Progenitor cell of endocrine pancreas (in vitro differentiated cells): ENCODE measurements at regions not wholly inside any gene's neighbourhood (a gene's known extent, or its start where the extent isn't known, plus 50 kb on each side); places are given as distances from the start of the nearest gene placed in this dataset.
"Not testable (repeated sequence)": the region's sequence is repeated elsewhere in the genome, so short reads cannot be mapped to it uniquely, and the experiment has no call there.

Experiments used
- DNase-seq: peaks from one replicate; pipeline ENCODE4 v3.0.0; 2021; ENCODE audit warnings: low spot score; ENCODE audit not compliant: unreplicated experiment
- H3K27ac Mint-ChIP-seq: 2 replicates; pipeline ENCODE4 v1.8.0; 2021; ENCODE audit warnings: mild to moderate bottlenecking, moderate library complexity, mixed read lengths
- H3K27me3 Mint-ChIP-seq: 2 replicates; pipeline ENCODE4 v1.8.0; 2021; ENCODE audit warnings: mixed read lengths
- H3K36me3 Mint-ChIP-seq: 2 replicates; pipeline ENCODE4 v1.8.0; 2022; ENCODE audit warnings: mixed read lengths; ENCODE audit not compliant: insufficient read depth
- H3K4me1 Mint-ChIP-seq: 2 replicates; pipeline ENCODE4 v1.8.0; 2021; ENCODE audit warnings: low read depth, mixed read lengths
- H3K4me3 Mint-ChIP-seq: 2 replicates; pipeline ENCODE4 v1.8.0; 2021; ENCODE audit warnings: low read depth, mild to moderate bottlenecking, moderate library complexity, mixed read lengths
- H3K9me3 Mint-ChIP-seq: 2 replicates; pipeline ENCODE4 v1.8.0; 2021; ENCODE audit warnings: low read depth, mixed read lengths
- TF ChIP-seq, protein P1 (sequence below): fragments of 200-600 bp; sonication (generic); IDR thresholded peaks from one replicate; pipeline ENCODE4 v1.5.0; 2021; ENCODE audit warnings: antibody characterized with exemption, mild to moderate bottlenecking; ENCODE audit not compliant: unreplicated experiment

DNA sequence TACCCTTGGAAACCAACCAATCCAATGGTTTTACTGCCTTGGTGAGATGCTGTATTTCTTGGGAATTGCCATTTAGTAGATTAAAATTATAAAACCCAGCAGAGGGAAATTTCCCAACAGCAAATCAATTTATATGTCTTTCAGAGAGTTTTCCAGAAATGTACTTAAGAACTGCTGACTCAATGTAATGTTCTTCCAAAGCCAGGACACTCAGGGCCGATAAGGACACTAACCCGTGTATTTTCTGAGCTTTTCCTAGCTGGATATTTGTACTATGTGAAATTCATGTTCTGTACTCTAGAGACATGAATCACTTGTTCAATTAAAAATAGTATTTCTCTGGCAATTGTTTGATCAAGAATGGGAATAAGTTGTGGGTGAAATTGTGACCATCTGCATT, 121.4 kb downstream of the KCNJ2 start:
- no peak for DNase-seq
- no peaks in the 10 kb centered on the region for H3K4me1 Mint-ChIP-seq
- H3K4me3 Mint-ChIP-seq: no peak overlapping the region
- no peak overlapping the region for H3K27ac Mint-ChIP-seq
- TF ChIP-seq, protein P1, sequence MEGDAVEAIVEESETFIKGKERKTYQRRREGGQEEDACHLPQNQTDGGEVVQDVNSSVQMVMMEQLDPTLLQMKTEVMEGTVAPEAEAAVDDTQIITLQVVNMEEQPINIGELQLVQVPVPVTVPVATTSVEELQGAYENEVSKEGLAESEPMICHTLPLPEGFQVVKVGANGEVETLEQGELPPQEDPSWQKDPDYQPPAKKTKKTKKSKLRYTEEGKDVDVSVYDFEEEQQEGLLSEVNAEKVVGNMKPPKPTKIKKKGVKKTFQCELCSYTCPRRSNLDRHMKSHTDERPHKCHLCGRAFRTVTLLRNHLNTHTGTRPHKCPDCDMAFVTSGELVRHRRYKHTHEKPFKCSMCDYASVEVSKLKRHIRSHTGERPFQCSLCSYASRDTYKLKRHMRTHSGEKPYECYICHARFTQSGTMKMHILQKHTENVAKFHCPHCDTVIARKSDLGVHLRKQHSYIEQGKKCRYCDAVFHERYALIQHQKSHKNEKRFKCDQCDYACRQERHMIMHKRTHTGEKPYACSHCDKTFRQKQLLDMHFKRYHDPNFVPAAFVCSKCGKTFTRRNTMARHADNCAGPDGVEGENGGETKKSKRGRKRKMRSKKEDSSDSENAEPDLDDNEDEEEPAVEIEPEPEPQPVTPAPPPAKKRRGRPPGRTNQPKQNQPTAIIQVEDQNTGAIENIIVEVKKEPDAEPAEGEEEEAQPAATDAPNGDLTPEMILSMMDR: no peak
- peaks cover 7% of the 10 kb centered on the region for H3K9me3 Mint-ChIP-seq
- no peaks in the 10 kb centered on the region for H3K27me3 Mint-ChIP-seq
- no peaks in the 10 kb centered on the region for H3K36me3 Mint-ChIP-seq

DNA sequence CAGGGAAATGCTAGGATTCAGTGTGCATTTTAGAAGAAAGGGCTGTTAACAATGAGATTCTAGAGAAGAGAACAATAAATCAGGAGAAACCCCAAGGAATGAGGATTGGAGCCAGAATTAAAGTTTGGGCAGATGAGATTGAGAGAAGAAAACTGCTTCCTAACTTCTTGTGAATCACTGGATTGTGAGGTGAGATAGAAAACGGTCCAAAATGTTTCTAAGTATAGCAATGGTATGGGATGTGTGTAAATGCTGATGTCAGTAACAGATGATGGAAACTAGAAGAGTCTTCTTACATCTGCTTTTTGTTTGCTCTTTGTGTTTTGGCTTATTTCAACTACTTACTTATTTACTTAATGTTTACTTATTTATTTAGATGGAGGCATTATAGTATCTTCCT, 123.0 kb downstream of the KCNJ2 start:
- no peaks in the 10 kb centered on the region for H3K4me1 Mint-ChIP-seq
- TF ChIP-seq, protein P1: no peak
- no peak overlapping the region for H3K27ac Mint-ChIP-seq
- no peaks in the 10 kb centered on the region for H3K36me3 Mint-ChIP-seq
- DNase-seq: no peak
- peaks cover 6% of the 10 kb centered on the region for H3K9me3 Mint-ChIP-seq
- H3K4me3 Mint-ChIP-seq: no peak overlapping the region
- no peaks in the 10 kb centered on the region for H3K27me3 Mint-ChIP-seq

DNA sequence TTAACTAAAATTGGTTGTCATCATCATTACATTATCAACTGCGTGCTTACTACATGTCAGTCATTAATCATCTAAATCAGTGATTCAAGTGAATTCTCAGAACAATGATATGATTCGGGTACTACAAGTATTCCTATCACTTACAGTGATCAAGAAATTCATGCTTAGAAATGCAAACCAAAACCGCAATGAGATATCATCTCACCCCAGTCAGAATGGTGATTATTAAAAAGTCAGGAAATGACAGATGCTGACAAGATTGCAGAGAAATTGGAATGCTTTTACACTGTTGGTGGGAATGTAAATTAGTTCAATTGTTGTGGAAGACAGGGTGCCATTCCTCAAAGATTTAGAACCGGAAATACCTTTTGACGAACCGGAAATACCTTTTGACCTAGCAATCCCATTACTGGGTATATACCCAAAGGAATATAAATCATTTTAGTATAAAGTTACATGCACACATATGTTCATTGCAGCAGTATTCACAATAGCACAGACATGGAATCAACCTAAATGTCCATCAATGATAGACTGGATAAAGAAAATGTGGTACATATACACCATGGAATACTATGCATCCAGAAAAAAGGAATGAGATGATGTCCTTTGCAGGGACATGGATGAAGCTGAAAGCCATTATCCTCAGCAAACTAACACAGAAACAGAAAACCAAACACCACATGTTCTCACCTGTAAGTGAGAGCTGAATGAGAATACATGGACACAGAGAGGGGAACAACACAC, 124.4 kb downstream of the KCNJ2 start:
- DNase-seq, H3K27ac Mint-ChIP-seq, H3K4me1 Mint-ChIP-seq, H3K27me3 Mint-ChIP-seq, H3K4me3 Mint-ChIP-seq, H3K9me3 Mint-ChIP-seq, H3K36me3 Mint-ChIP-seq: not testable (repeated sequence)

DNA sequence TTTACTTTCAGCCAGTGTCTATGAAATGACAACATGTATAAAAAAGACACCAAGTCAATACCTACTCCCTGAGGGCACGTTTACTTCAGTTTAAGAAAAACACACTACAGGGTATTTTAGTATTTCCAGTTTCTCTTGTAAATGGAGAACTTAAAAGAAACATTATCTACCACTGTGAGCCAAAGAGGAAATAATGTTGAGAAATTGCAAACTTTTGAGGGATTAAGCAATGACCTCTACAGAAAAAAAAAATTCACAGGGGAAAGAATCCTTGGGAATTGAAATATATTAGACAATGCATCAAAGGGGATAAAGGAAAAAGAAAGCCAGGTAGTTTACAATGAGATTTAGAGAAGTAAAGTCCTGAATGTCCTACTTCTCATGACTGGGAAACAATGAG, 126.0 kb downstream of the KCNJ2 start:
- Mint-ChIP-seq H3K27ac (no peak overlapping the region), H3K27me3 (no peaks in the 10 kb centered on the region), H3K4me1 (no peaks in the 10 kb centered on the region), H3K4me3 (no peak overlapping the region), H3K9me3 (peaks cover 7% of the 10 kb centered on the region), H3K36me3 (no peaks in the 10 kb centered on the region)
- TF ChIP-seq, protein P1: no peak
- no peak for DNase-seq

DNA sequence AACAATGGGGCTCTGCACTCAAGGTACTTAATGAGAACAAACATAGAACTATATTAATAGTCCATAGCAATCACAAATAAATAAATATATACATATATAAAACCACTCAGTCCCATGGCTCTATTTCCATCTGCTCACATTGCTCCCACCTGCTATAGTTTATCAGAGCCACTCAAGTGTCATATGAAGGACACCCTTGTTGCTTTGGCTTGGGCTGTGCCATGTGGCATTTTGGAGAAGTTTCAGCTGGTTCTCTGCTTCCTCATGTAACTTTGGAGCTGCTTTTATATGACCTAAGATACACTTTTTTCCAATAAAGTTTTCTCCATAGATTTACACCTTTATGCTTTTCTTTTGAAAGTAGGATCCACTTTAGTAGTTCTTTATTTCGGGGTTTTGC, 126.4 kb downstream of the KCNJ2 start:
- Mint-ChIP-seq H3K4me1 (no peaks in the 10 kb centered on the region), H3K4me3 (no peak overlapping the region)
- TF ChIP-seq, protein P1: no peak

DNA sequence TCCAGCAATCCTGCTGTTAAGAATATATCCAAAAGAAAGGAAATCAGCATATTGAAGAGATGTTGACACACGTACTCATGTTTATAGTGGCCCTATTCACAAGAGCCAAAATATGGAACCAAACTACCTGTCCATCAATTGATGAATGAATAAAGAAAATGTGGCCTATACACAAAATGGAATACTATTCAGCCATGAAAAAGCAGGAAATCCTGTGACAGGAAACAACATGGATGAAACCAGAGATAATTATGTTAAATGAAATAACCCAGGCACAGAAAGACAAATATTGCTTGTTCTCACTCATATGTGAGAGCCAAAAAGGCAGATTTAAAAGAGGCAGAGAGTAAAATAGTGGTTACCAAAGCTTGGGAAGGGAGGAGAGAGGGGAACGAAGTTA, 127.1 kb downstream of the KCNJ2 start:
- H3K4me1 Mint-ChIP-seq: no peaks in the 10 kb centered on the region

More for the DNA sequence above, 126.4 kb downstream of the KCNJ2 start:
- DNase-seq: no peak
- no peaks in the 10 kb centered on the region for H3K27me3 Mint-ChIP-seq
- H3K9me3 Mint-ChIP-seq: peaks cover 7% of the 10 kb centered on the region
- H3K27ac Mint-ChIP-seq: no peak overlapping the region
- no peaks in the 10 kb centered on the region for H3K36me3 Mint-ChIP-seq

More for the DNA sequence above, 127.1 kb downstream of the KCNJ2 start:
- Mint-ChIP-seq H3K27ac (no peak overlapping the region), H3K27me3 (no peaks in the 10 kb centered on the region), H3K9me3 (peaks cover 7% of the 10 kb centered on the region), H3K36me3 (no peaks in the 10 kb centered on the region), H3K4me3 (no peak overlapping the region)
- no peak for DNase-seq
- TF ChIP-seq, protein P1: no peak
